IPS-NIHi7 (cell line): ENCODE measurements at regions not wholly inside any gene's neighbourhood (a gene's known extent, or its start where the extent isn't known, plus 50 kb on each side); places are given as distances from the start of the nearest gene placed in this dataset.

Source experiments
- DNase-seq: peaks from one replicate; pipeline ENCODE4 v3.0.0; 2012; ENCODE audit warnings: mixed read lengths; ENCODE audit errors: extremely low spot score

GRCh38 chr13:77381059-77381458, 54.2 kb upstream of the MYCBP2 start:
- DNase-seq = no peak

- DNase-seq = no peak
Observed at GRCh38 chr13:77379508-77379907, 52.6 kb upstream of the MYCBP2 start.

DNA sequence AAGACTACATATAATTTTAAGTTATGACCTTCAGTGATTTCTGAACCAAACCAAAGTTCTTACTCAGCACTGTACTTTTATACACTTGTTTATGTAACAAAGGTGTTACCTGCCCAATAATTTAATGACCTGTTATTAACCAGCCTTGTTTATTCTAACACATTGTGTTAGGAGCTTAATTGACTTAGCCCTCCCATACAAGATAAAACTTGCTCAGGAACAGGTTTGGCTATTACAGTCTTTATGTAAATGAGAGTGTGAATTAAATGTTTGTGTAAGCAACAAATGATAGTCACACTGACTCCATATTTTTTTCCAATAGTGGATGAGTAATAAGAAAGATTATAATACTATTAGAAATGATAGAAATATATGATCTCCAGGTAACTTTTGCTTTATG, 51.8 kb upstream of the MYCBP2 start:
- no peak for DNase-seq

DNA sequence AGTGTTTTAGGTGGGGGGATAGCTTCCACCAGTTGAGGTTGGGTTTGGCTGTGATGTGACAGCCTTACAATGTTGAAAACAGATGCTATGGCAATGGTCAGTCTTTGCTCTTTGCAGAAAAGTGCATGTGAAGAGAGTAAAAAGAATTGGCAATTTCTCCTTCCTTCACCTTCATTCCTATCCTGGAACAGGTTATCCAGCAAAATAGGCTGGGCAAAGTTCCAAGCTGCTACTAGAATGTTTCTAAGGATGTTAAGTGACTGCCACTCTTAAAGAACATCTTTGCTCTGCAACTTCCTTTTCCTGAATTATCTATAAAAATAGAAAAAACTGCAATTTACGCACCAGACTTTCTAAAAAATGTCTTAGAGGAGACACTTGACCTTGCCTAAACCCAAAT, 50.1 kb upstream of the MYCBP2 start:
- no peak for DNase-seq
